Fibroblast of lung (primary cell): ENCODE measurements at regions not wholly inside any gene's neighbourhood (a gene's known extent, or its start where the extent isn't known, plus 50 kb on each side); places are given as distances from the start of the nearest gene placed in this dataset.
"Not testable (repeated sequence)": the region's sequence is repeated elsewhere in the genome, so short reads cannot be mapped to it uniquely, and the experiment has no call there.

Source experiments
- DNase-seq, 2 donors: peaks; one replicate each; pipeline versions ENCODE4 v3.0.0 to v3.0.0-alpha.2; 2010; ENCODE audit warnings: low read depth in 2 of 2
- H2AFZ ChIP-seq: 2 replicates; pipeline ENCODE4 v1.5.1; 2012; ENCODE audit warnings: low read length, control low read depth, inconsistent platforms
- H3K27ac ChIP-seq: 2 replicates; pipeline ENCODE4 v1.5.1; 2011; ENCODE audit warnings: low read length, control low read depth; ENCODE audit not compliant: insufficient read depth
- H3K27me3 ChIP-seq: 2 replicates; pipeline ENCODE4 v1.5.1; 2011; ENCODE audit warnings: mild to moderate bottlenecking, low read length; ENCODE audit not compliant: control insufficient read depth, insufficient read depth
- H3K36me3 ChIP-seq: 2 replicates; pipeline ENCODE4 v1.5.1; 2011; ENCODE audit warnings: low read length; ENCODE audit not compliant: control insufficient read depth, insufficient read depth
- H3K4me1 ChIP-seq: 2 replicates; pipeline ENCODE4 v1.5.1; 2011; ENCODE audit warnings: low read length; ENCODE audit not compliant: control insufficient read depth, insufficient read depth; ENCODE audit errors: extremely low read depth
- H3K4me2 ChIP-seq: 2 replicates; pipeline ENCODE4 v1.5.1; 2011; ENCODE audit warnings: low read length, control low read depth; ENCODE audit not compliant: insufficient read depth; ENCODE audit errors: extremely low read depth
- H3K4me3 ChIP-seq, 4 experiments: fragments of 200-600 bp in 1 of 4; sonication (generic) in 1 of 4; replicated peaks in 1 of 4; 2 replicates each; pipeline ENCODE4 v1.5.1; 2011 to 2016; ENCODE audit warnings: low read length in 4 of 4, low read depth in 3 of 4, mild to moderate bottlenecking in 3 of 4, control low read depth in 2 of 4, inconsistent platforms in 1 of 4, mixed read lengths in 1 of 4; ENCODE audit not compliant: insufficient read depth in 1 of 4; ENCODE audit errors: control extremely low read depth in 1 of 4
- H3K79me2 ChIP-seq: 2 replicates; pipeline ENCODE4 v1.5.1; 2012; ENCODE audit warnings: mild to moderate bottlenecking, low read length, inconsistent platforms; ENCODE audit not compliant: control insufficient read depth, insufficient read depth
- H3K9ac ChIP-seq: 2 replicates; pipeline ENCODE4 v1.5.1; 2011; ENCODE audit warnings: mild to moderate bottlenecking, low read length, control low read depth; ENCODE audit not compliant: insufficient read depth
- H3K9me3 ChIP-seq: 2 replicates; pipeline ENCODE4 v1.5.1; 2012; ENCODE audit warnings: low read depth, low read length; ENCODE audit not compliant: control insufficient read depth, insufficient read depth
- H4K20me1 ChIP-seq: 2 replicates; pipeline ENCODE4 v1.5.1; 2011; ENCODE audit warnings: low read length; ENCODE audit not compliant: control insufficient read depth, insufficient read depth; ENCODE audit errors: extremely low read depth
- CTCF ChIP-seq, 2 donors: IDR thresholded peaks in 1 of 2; conservative IDR thresholded peaks in 1 of 2; 1 replicate in 1 of 2; 2 replicates in 1 of 2; pipeline ENCODE4 v1.5.1; 2011 to 2012; ENCODE audit warnings: low read length in 2 of 2, control low read depth in 1 of 2, inconsistent platforms in 1 of 2, low read depth in 1 of 2, mild to moderate bottlenecking in 1 of 2
- EZH2 ChIP-seq: IDR thresholded peaks from 2 replicates; pipeline ENCODE4 v1.5.1; 2012; ENCODE audit warnings: low read length, control low read depth, mild to moderate bottlenecking; ENCODE audit errors: missing control alignments

DNA sequence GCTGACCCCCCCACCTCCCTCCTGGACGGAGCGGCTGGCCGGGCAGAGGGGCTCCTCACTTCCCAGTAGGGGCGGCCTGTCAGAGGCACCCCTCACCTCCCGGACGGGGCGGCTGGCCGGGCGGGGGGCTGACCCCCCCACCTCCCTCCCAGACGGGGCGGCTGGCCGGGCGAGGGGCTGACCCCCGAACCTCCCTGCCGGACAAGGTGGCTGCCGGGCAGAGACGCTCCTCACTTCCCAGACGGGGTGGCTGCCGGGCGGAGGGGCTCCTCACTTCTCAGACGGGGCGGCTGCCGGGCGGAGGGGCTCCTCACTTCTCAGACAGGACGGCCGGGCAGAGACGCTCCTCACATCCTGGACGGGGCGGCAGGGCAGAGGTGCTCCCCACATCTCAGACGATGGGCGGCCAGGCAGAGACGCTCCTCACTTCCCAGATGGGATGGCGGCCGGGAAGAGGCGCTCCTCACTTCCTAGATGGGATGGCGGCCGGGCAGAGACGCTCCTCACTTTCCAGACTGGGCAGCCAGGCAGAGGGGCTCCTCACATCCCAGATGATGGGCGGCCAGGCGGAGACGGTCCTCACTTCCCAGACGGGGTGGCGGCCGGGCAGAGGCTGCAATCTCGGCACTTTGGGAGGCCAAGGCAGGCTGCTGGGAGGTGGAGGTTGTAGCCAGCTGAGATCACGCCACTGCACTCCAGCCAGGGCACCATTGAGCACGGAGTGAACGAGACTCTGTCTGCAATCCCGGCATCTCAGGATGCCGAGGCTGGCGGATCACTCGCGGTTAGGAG lies 66.2 kb upstream of the PAPPA2 start:
- H3K79me2 ChIP-seq, H4K20me1 ChIP-seq, H3K4me1 ChIP-seq, H3K36me3 ChIP-seq, DNase-seq, H3K9ac ChIP-seq, H3K4me3 ChIP-seq, H3K4me2 ChIP-seq, H2AFZ ChIP-seq, H3K27ac ChIP-seq, H3K27me3 ChIP-seq, H3K9me3 ChIP-seq: not testable (repeated sequence)

DNA sequence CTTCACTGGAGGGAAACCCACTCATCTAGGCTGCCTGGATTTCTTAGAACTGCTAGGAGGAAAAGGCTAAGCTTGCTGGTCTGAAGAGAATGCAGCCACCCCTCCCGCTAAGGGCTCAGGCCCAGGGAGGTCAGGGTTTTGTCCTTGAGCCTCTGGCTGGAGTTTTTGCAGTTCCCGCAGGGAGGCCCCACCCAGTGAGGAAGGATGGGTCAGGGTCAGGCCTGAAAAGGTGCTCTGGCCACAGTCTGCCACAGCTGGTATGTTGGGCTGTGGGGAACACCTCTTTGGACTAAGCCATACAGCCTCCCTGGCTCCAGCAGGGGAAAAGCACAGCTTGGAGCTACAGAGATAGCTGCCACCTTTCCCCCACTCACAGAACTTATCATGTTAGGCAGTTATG lies 71.4 kb upstream of the PAPPA2 start:
- H4K20me1 ChIP-seq: no peaks in the 10 kb centered on the region
- H3K27ac ChIP-seq: no peak overlapping the region
- no peak overlapping the region for H3K4me2 ChIP-seq
- DNase-seq: no peak
- no peak overlapping the region for H3K4me3 ChIP-seq
- no peak for TF ChIP-seq CTCF (conservative IDR thresholded peaks at IDR 0.05 in 1 of 2, IDR thresholded peaks at IDR 0.05 in 1 of 2; ENCODE audit: low read depth in 1 of 2, low read length in 2 of 2)
- no peak for TF ChIP-seq EZH2
- H3K79me2 ChIP-seq: no peaks in the 10 kb centered on the region
- H3K27me3 ChIP-seq: no peaks in the 10 kb centered on the region
- no peak overlapping the region for H2AFZ ChIP-seq
- H3K9me3 ChIP-seq: no peaks in the 10 kb centered on the region
- no peaks in the 10 kb centered on the region for H3K4me1 ChIP-seq
- H3K36me3 ChIP-seq: no peaks in the 10 kb centered on the region
- no peak overlapping the region for H3K9ac ChIP-seq

- DNase-seq: no peak
- no peak overlapping the region for H3K4me2 ChIP-seq
- H3K79me2 ChIP-seq: no peaks in the 10 kb centered on the region
- H3K27me3 ChIP-seq: no peaks in the 10 kb centered on the region
- no peak overlapping the region for H3K27ac ChIP-seq
- no peaks in the 10 kb centered on the region for H3K4me1 ChIP-seq
- TF ChIP-seq CTCF (conservative IDR thresholded peaks at IDR 0.05 in 1 of 2, IDR thresholded peaks at IDR 0.05 in 1 of 2; ENCODE audit: low read depth in 1 of 2, low read length in 2 of 2): no peak
- no peak for TF ChIP-seq EZH2
- no peaks in the 10 kb centered on the region for H3K9me3 ChIP-seq
- H3K4me3 ChIP-seq: no peak overlapping the region
- no peaks in the 10 kb centered on the region for H4K20me1 ChIP-seq
- H3K9ac ChIP-seq: no peak overlapping the region
- H3K36me3 ChIP-seq: no peaks in the 10 kb centered on the region
- no peak overlapping the region for H2AFZ ChIP-seq
Measured at GRCh38 chr1:176384841-176385240, 78.1 kb upstream of the PAPPA2 start.
